ENCODE measurements at regions not wholly inside any gene's neighbourhood (a gene's known extent, or its start where the extent isn't known, plus 50 kb on each side); places are given as distances from the start of the nearest gene placed in this dataset.

GRCh38 chr1:101089613-101090338, 64.2 kb upstream of the DPH5 start:
- Histone ChIP-seq H3K4me3 (ENCODE audit: low read length) (no peak overlapping the region), H3K9me3 (ENCODE audit: control insufficient read depth, low read length) (no peaks in the 10 kb centered on the region), H3K4me1 (ENCODE audit: control insufficient read depth, insufficient read depth, low read length) (peaks cover 1% of the 10 kb centered on the region), H3K9ac (ENCODE audit: extremely low read depth, low read length, poor library complexity, severe bottlenecking) (no peak overlapping the region), H3K27ac (ENCODE audit: low read depth, low read length) (no peak overlapping the region), H3K27me3 (ENCODE audit: control insufficient read depth, insufficient read depth, low read length, poor library complexity, severe bottlenecking) (no peaks in the 10 kb centered on the region), H3K36me3 (ENCODE audit: control insufficient read depth, insufficient read depth, low read length) (no peaks in the 10 kb centered on the region)
- H3K27ac Mint-ChIP-seq, result no peak overlapping the region
- H3K36me3 Mint-ChIP-seq (ENCODE audit: low read depth), result no peaks in the 10 kb centered on the region
- no peak for DNase-seq
- H3K27me3 Mint-ChIP-seq (ENCODE audit: insufficient read depth), result no peaks in the 10 kb centered on the region
- peaks cover 6% of the 10 kb centered on the region for H3K4me1 Mint-ChIP-seq
- no peaks in the 10 kb centered on the region for H3K9me3 Mint-ChIP-seq
- H3K4me3 Mint-ChIP-seq, result no peak overlapping the region
- no peak for TF ChIP-seq CTCF (conservative IDR thresholded peaks at IDR 0.05)
- WGBS, 2 experiments (ENCODE audit: insufficient coverage in 1 of 2, insufficient read length in 1 of 2), result 91 to 96% methylated on average over 1 to 2 of the region's 2 CpGs

DNA sequence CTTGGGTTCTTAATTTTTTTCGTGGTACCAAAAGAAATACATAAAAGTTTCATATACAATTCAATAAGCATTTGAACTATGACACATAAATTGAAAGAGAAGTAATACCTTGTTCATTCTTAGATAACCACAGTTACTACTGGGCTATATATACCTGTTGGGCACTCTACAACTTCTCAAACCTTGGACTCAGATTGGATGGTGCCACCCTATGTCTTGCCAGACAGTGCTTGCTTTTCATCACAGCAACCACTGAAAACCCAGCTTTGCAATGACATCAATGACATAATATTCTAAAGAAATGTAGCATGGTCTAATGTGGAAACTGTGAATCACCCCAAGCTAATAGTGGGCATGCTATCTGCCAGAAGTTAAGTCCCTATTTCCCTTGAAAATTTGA, 62.8 kb upstream of the DPH5 start:
- H3K27ac Mint-ChIP-seq, result no peak overlapping the region
- TF ChIP-seq CTCF (conservative IDR thresholded peaks at IDR 0.05), result no peak
- no peaks in the 10 kb centered on the region for H3K36me3 ChIP-seq (ENCODE audit: control insufficient read depth, insufficient read depth, low read length)
- peaks cover 3% of the 10 kb centered on the region for H3K4me1 ChIP-seq (ENCODE audit: control insufficient read depth, insufficient read depth, low read length)
- no peaks in the 10 kb centered on the region for H3K36me3 Mint-ChIP-seq (ENCODE audit: low read depth)
- H3K27me3 ChIP-seq (ENCODE audit: control insufficient read depth, insufficient read depth, low read length, poor library complexity, severe bottlenecking), result no peaks in the 10 kb centered on the region
- no peaks in the 10 kb centered on the region for H3K9me3 ChIP-seq (ENCODE audit: control insufficient read depth, low read length)
- DNase-seq, result no peak
- H3K4me1 Mint-ChIP-seq, result peaks cover 13% of the 10 kb centered on the region
- 80% methylated on average over 1 of the region's 1 CpG for WGBS, 2 experiments (ENCODE audit: insufficient coverage in 1 of 2, insufficient read length in 1 of 2)
- H3K27ac ChIP-seq (ENCODE audit: low read depth, low read length), result no peak overlapping the region
- H3K27me3 Mint-ChIP-seq (ENCODE audit: insufficient read depth), result no peaks in the 10 kb centered on the region
- no peak overlapping the region for H3K9ac ChIP-seq (ENCODE audit: extremely low read depth, low read length, poor library complexity, severe bottlenecking)
- no peaks in the 10 kb centered on the region for H3K9me3 Mint-ChIP-seq
- no peak overlapping the region for H3K4me3 Mint-ChIP-seq
- no peak overlapping the region for H3K4me3 ChIP-seq (ENCODE audit: low read length)

DNA sequence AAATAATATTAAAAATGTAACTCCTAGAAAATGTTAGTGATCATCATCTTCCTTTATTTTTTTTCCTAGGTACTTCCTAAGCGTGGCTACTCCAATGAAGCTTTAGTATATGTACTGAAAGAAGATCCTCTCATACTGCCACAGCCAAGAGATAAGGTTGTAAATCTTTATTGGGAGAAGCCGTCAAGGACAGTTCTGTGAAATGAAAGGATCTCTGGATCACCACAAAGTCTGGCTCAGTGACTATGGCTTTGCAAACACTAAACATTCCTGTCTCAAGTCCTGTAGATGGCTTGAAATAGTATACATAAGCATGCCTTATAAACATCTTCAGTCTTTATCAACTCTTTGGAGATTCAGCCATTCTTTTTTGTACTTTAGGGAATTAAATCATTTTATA, 61.2 kb upstream of the DPH5 start:
- Histone ChIP-seq H3K9ac (ENCODE audit: extremely low read depth, low read length, poor library complexity, severe bottlenecking) (no peak overlapping the region), H3K4me1 (ENCODE audit: control insufficient read depth, insufficient read depth, low read length) (peaks cover 7% of the 10 kb centered on the region), H3K9me3 (ENCODE audit: control insufficient read depth, low read length) (no peaks in the 10 kb centered on the region), H3K36me3 (ENCODE audit: control insufficient read depth, insufficient read depth, low read length) (no peaks in the 10 kb centered on the region), H3K27me3 (ENCODE audit: control insufficient read depth, insufficient read depth, low read length, poor library complexity, severe bottlenecking) (no peaks in the 10 kb centered on the region), H3K27ac (ENCODE audit: low read depth, low read length) (no peak overlapping the region), H3K4me3 (ENCODE audit: low read length) (no peak overlapping the region)
- no peaks in the 10 kb centered on the region for H3K9me3 Mint-ChIP-seq
- H3K4me1 Mint-ChIP-seq, result peaks cover 22% of the 10 kb centered on the region
- no peak overlapping the region for H3K27ac Mint-ChIP-seq
- no peak for DNase-seq
- no peak overlapping the region for H3K4me3 Mint-ChIP-seq
- H3K36me3 Mint-ChIP-seq (ENCODE audit: low read depth), result no peaks in the 10 kb centered on the region
- no peak for TF ChIP-seq CTCF (conservative IDR thresholded peaks at IDR 0.05)
- no peaks in the 10 kb centered on the region for H3K27me3 Mint-ChIP-seq (ENCODE audit: insufficient read depth)
- 80 to 85% methylated on average over 1 to 2 of the region's 2 CpGs for WGBS, 2 experiments (ENCODE audit: insufficient coverage in 1 of 2, insufficient read length in 1 of 2)
